ENCODE measurements at regions not wholly inside any gene's neighbourhood (a gene's known extent, or its start where the extent isn't known, plus 50 kb on each side); places are given as distances from the start of the nearest gene placed in this dataset.

- TF ChIP-seq, protein P1, sequence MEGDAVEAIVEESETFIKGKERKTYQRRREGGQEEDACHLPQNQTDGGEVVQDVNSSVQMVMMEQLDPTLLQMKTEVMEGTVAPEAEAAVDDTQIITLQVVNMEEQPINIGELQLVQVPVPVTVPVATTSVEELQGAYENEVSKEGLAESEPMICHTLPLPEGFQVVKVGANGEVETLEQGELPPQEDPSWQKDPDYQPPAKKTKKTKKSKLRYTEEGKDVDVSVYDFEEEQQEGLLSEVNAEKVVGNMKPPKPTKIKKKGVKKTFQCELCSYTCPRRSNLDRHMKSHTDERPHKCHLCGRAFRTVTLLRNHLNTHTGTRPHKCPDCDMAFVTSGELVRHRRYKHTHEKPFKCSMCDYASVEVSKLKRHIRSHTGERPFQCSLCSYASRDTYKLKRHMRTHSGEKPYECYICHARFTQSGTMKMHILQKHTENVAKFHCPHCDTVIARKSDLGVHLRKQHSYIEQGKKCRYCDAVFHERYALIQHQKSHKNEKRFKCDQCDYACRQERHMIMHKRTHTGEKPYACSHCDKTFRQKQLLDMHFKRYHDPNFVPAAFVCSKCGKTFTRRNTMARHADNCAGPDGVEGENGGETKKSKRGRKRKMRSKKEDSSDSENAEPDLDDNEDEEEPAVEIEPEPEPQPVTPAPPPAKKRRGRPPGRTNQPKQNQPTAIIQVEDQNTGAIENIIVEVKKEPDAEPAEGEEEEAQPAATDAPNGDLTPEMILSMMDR (conservative IDR thresholded peaks at IDR 0.05), result no peak
- no peak for TF ChIP-seq EZH2 (IDR thresholded peaks at IDR 0.05; ENCODE audit: low read depth)
Measured at GRCh38 chr6:140275725-140276124, 901.3 kb upstream of the CITED2 start.

Data from PC-9 (cell line).